ENCODE measurements at regions not wholly inside any gene's neighbourhood (a gene's known extent, or its start where the extent isn't known, plus 50 kb on each side); places are given as distances from the start of the nearest gene placed in this dataset.

- H3K27ac Mint-ChIP-seq (ENCODE audit: unreplicated experiment): no peak overlapping the region
- no peaks in the 10 kb centered on the region for H3K9me3 Mint-ChIP-seq (ENCODE audit: unreplicated experiment)
- no peaks in the 10 kb centered on the region for H3K4me1 Mint-ChIP-seq (ENCODE audit: unreplicated experiment)
- no peaks in the 10 kb centered on the region for H3K27me3 Mint-ChIP-seq (ENCODE audit: unreplicated experiment)
- no peak overlapping the region for H3K4me3 Mint-ChIP-seq (ENCODE audit: unreplicated experiment)
- TF ChIP-seq CTCF (IDR thresholded peaks at IDR 0.05; ENCODE audit: unreplicated experiment): no peak
- no peaks in the 10 kb centered on the region for H3K36me3 Mint-ChIP-seq (ENCODE audit: low read depth, unreplicated experiment)
- DNase-seq (ENCODE audit: low spot score): no peak
These were observed 75.9 kb upstream of the DYNAP start for GRCh38 chr18:54515149-54515548.

GRCh38 chr18:54517521-54517920 is 73.5 kb upstream of the DYNAP start:
- H3K4me1 Mint-ChIP-seq (ENCODE audit: unreplicated experiment): no peaks in the 10 kb centered on the region
- H3K4me3 Mint-ChIP-seq (ENCODE audit: unreplicated experiment): no peak overlapping the region
- H3K36me3 Mint-ChIP-seq (ENCODE audit: low read depth, unreplicated experiment): no peaks in the 10 kb centered on the region
- H3K27ac Mint-ChIP-seq (ENCODE audit: unreplicated experiment): no peak overlapping the region
- no peak for TF ChIP-seq CTCF (IDR thresholded peaks at IDR 0.05; ENCODE audit: unreplicated experiment)
- H3K27me3 Mint-ChIP-seq (ENCODE audit: unreplicated experiment): no peaks in the 10 kb centered on the region
- no peak for DNase-seq (ENCODE audit: low spot score)
- H3K9me3 Mint-ChIP-seq (ENCODE audit: unreplicated experiment): no peaks in the 10 kb centered on the region

GRCh38 chr18:54521846-54522245 is 69.2 kb upstream of the DYNAP start:
- Mint-ChIP-seq H3K9me3 (ENCODE audit: unreplicated experiment) (no peaks in the 10 kb centered on the region), H3K36me3 (ENCODE audit: low read depth, unreplicated experiment) (no peaks in the 10 kb centered on the region), H3K4me3 (ENCODE audit: unreplicated experiment) (no peak overlapping the region), H3K27ac (ENCODE audit: unreplicated experiment) (no peak overlapping the region), H3K27me3 (ENCODE audit: unreplicated experiment) (no peaks in the 10 kb centered on the region), H3K4me1 (ENCODE audit: unreplicated experiment) (no peaks in the 10 kb centered on the region)
- no peak for DNase-seq (ENCODE audit: low spot score)
- no peak for TF ChIP-seq CTCF (IDR thresholded peaks at IDR 0.05; ENCODE audit: unreplicated experiment)

- DNase-seq (ENCODE audit: low spot score): no peak
- no peaks in the 10 kb centered on the region for H3K36me3 Mint-ChIP-seq (ENCODE audit: low read depth, unreplicated experiment)
- no peak for TF ChIP-seq CTCF (IDR thresholded peaks at IDR 0.05; ENCODE audit: unreplicated experiment)
- H3K4me3 Mint-ChIP-seq (ENCODE audit: unreplicated experiment): no peak overlapping the region
- no peak overlapping the region for H3K27ac Mint-ChIP-seq (ENCODE audit: unreplicated experiment)
- H3K9me3 Mint-ChIP-seq (ENCODE audit: unreplicated experiment): no peaks in the 10 kb centered on the region
- no peaks in the 10 kb centered on the region for H3K4me1 Mint-ChIP-seq (ENCODE audit: unreplicated experiment)
- no peaks in the 10 kb centered on the region for H3K27me3 Mint-ChIP-seq (ENCODE audit: unreplicated experiment)
These were observed 62.1 kb upstream of the DYNAP start for GRCh38 chr18:54528942-54529376.

GRCh38 chr18:54529444-54529843 is 61.6 kb upstream of the DYNAP start:
- no peaks in the 10 kb centered on the region for H3K9me3 Mint-ChIP-seq (ENCODE audit: unreplicated experiment)
- H3K4me1 Mint-ChIP-seq (ENCODE audit: unreplicated experiment): no peaks in the 10 kb centered on the region
- no peak for TF ChIP-seq CTCF (IDR thresholded peaks at IDR 0.05; ENCODE audit: unreplicated experiment)
- no peak overlapping the region for H3K4me3 Mint-ChIP-seq (ENCODE audit: unreplicated experiment)
- H3K36me3 Mint-ChIP-seq (ENCODE audit: low read depth, unreplicated experiment): no peaks in the 10 kb centered on the region
- no peak for DNase-seq (ENCODE audit: low spot score)
- H3K27me3 Mint-ChIP-seq (ENCODE audit: unreplicated experiment): no peaks in the 10 kb centered on the region
- no peak overlapping the region for H3K27ac Mint-ChIP-seq (ENCODE audit: unreplicated experiment)
